ENCODE measurements at regions not wholly inside any gene's neighbourhood (a gene's known extent, or its start where the extent isn't known, plus 50 kb on each side); places are given as distances from the start of the nearest gene placed in this dataset.

DNA sequence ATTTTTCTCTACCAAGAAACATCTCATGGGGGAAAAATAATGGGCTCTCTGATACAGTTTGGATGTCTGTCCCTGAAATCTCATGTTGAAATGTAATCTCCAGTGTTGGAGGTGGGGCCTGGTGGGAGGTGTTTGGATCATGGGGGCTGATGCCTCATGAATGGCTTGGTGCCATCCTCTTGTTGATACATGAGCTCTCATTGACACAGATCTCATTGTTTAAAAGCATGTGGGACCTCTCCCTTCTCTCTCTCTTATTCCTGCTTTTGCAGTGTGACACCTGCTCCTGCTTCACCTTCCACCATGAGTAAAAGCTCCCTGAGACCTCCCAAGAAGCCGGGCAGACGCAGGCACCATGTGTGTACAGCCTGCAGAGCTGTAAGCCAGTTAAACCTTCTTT is 332.5 kb upstream of the NRIP1 start:
- no peak for DNase-seq
- Histone ChIP-seq H3K4ac (ENCODE audit: low read depth, low read length) (no peak overlapping the region), H3K4me3 (ENCODE audit: low read depth, low read length) (no peak overlapping the region), H3K79me1 (ENCODE audit: low read length) (no peaks in the 10 kb centered on the region), H4K8ac (ENCODE audit: low read depth, low read length) (no peak overlapping the region), H2BK5ac (ENCODE audit: low read depth, low read length, poor library complexity) (no peak overlapping the region), H3K4me1 (ENCODE audit: control insufficient read depth in 1 of 2, insufficient read depth in 2 of 2, low read length in 2 of 2) (peaks cover 0 to 2% of the 10 kb centered on the region in 2 experiments), H3K27me3 (ENCODE audit: insufficient read depth, low read length) (no peaks in the 10 kb centered on the region), H3K18ac (ENCODE audit: low read length) (no peak overlapping the region), H2AFZ (ENCODE audit: insufficient read depth, low read length, poor library complexity) (no peak overlapping the region), H3K36me3 (ENCODE audit: control insufficient read depth in 1 of 2, insufficient read depth in 2 of 2, low read length in 2 of 2) (no peaks in the 10 kb centered on the region), H3K79me2 (ENCODE audit: control insufficient read depth, insufficient read depth, low read length, poor library complexity) (no peaks in the 10 kb centered on the region), H2BK120ac (ENCODE audit: insufficient read depth, low read length, poor library complexity) (no peak overlapping the region), H2BK12ac (ENCODE audit: low read length) (no peak overlapping the region), H4K12ac (ENCODE audit: low read depth, low read length) (no peak overlapping the region), H4K91ac (ENCODE audit: low read depth, low read length) (no peak overlapping the region), H3K9ac (ENCODE audit: low read length) (no peak overlapping the region), H3K9me3 (ENCODE audit: insufficient read depth, low read depth, low read length) (no peaks in the 10 kb centered on the region), H3K4me2 (ENCODE audit: low read length) (no peak overlapping the region), H3K23ac (ENCODE audit: low read length) (no peak overlapping the region), H2AK5ac (ENCODE audit: low read length) (no peak overlapping the region), H3K27ac (ENCODE audit: low read depth, low read length) (no peak overlapping the region), H3K14ac (ENCODE audit: low read length) (no peak overlapping the region)
- no CpG with 5 or more reads among the region's 2 CpGs for WGBS (ENCODE audit: extremely low coverage, insufficient coverage, insufficient read length)

DNA sequence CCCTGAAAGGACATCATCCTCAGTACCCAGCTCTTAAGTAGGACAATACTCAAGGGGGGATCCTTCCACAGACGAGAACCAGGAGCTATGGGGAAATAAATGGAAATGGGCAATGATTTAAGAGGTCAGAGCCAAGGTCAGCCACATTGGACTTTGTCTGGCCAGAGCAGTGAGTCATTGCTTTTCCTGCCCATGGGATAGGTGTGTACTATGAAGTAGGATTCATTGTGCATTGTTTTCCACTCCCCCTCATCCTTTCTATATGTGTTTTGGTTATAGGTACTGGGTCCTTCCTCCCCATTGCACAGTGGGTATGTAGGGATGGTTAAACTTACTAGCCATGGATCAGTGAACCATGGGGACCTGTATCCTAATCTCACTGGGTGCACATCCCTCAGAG is 328.9 kb upstream of the USP25 start:
- DNase-seq, result no peak
- no peak overlapping the region for H2BK12ac ChIP-seq (ENCODE audit: low read length)

DNA sequence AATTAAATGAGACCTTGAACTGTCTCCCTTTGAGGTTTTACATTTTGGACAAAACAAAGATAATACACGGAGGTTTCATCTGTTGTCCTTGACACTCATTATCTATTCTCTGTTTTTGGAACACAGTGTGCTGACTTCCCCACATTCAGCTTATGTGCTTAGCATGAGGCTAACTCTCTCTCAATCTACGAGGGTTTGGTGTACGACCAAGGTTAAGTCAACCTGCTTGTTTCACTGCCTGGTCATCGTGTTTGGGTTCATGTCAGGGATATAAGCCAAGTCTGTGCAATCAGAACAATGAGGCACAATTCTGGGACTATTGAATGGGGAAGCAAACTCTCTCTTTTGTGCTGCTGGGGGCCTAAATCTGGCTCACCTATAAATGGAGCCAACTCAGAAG is 328.5 kb upstream of the USP25 start:
- no peak for DNase-seq
- H3K4ac ChIP-seq (ENCODE audit: low read depth, low read length), result no peak overlapping the region
- H3K4me2 ChIP-seq (ENCODE audit: low read length), result no peak overlapping the region
- H3K18ac ChIP-seq (ENCODE audit: low read length), result no peak overlapping the region
- no peak overlapping the region for H3K14ac ChIP-seq (ENCODE audit: low read length)
- H2BK5ac ChIP-seq (ENCODE audit: low read depth, low read length, poor library complexity), result no peak overlapping the region
- no peak overlapping the region for H2BK120ac ChIP-seq (ENCODE audit: insufficient read depth, low read length, poor library complexity)
- no peak overlapping the region for H3K23ac ChIP-seq (ENCODE audit: low read length)
- no peak overlapping the region for H3K9ac ChIP-seq (ENCODE audit: low read length)
- no peaks in the 10 kb centered on the region for H3K79me2 ChIP-seq (ENCODE audit: control insufficient read depth, insufficient read depth, low read length, poor library complexity)
- H3K27ac ChIP-seq (ENCODE audit: low read depth, low read length), result no peak overlapping the region
- WGBS (ENCODE audit: extremely low coverage, insufficient coverage, insufficient read length), result no CpG with 5 or more reads among the region's 4 CpGs
- no peaks in the 10 kb centered on the region for H3K79me1 ChIP-seq (ENCODE audit: low read length)
- no peaks in the 10 kb centered on the region for H3K9me3 ChIP-seq (ENCODE audit: insufficient read depth, low read depth, low read length)
- no peak overlapping the region for H3K4me3 ChIP-seq (ENCODE audit: low read depth, low read length)
- no peaks in the 10 kb centered on the region for H3K27me3 ChIP-seq (ENCODE audit: insufficient read depth, low read length)
- H4K12ac ChIP-seq (ENCODE audit: low read depth, low read length), result no peak overlapping the region
- no peak overlapping the region for H2BK12ac ChIP-seq (ENCODE audit: low read length)
- no peak overlapping the region for H4K8ac ChIP-seq (ENCODE audit: low read depth, low read length)
- no peaks in the 10 kb centered on the region for H3K36me3 ChIP-seq (ENCODE audit: control insufficient read depth in 1 of 2, insufficient read depth in 2 of 2, low read length in 2 of 2)
- H2AFZ ChIP-seq (ENCODE audit: insufficient read depth, low read length, poor library complexity), result no peak overlapping the region
- H2AK5ac ChIP-seq (ENCODE audit: low read length), result no peak overlapping the region
- H4K91ac ChIP-seq (ENCODE audit: low read depth, low read length), result no peak overlapping the region
- H3K4me1 ChIP-seq (ENCODE audit: control insufficient read depth in 1 of 2, insufficient read depth in 2 of 2, low read length in 2 of 2), result peaks cover 0 to 4% of the 10 kb centered on the region in 2 experiments

More for the DNA sequence above, 328.9 kb upstream of the USP25 start:
- no peaks in the 10 kb centered on the region for H3K27me3 ChIP-seq (ENCODE audit: insufficient read depth, low read length)
- no peaks in the 10 kb centered on the region for H3K79me1 ChIP-seq (ENCODE audit: low read length)
- no peak overlapping the region for H3K4ac ChIP-seq (ENCODE audit: low read depth, low read length)
- no peak overlapping the region for H4K12ac ChIP-seq (ENCODE audit: low read depth, low read length)
- H4K8ac ChIP-seq (ENCODE audit: low read depth, low read length), result no peak overlapping the region
- peaks cover 0 to 4% of the 10 kb centered on the region in 2 experiments for H3K4me1 ChIP-seq (ENCODE audit: control insufficient read depth in 1 of 2, insufficient read depth in 2 of 2, low read length in 2 of 2)
- no peak overlapping the region for H3K23ac ChIP-seq (ENCODE audit: low read length)
- no peak overlapping the region for H2AFZ ChIP-seq (ENCODE audit: insufficient read depth, low read length, poor library complexity)
- no peak overlapping the region for H3K9ac ChIP-seq (ENCODE audit: low read length)
- H3K4me3 ChIP-seq (ENCODE audit: low read depth, low read length), result no peak overlapping the region
- H3K14ac ChIP-seq (ENCODE audit: low read length), result no peak overlapping the region
- H2AK5ac ChIP-seq (ENCODE audit: low read length), result no peak overlapping the region
- no peak overlapping the region for H4K91ac ChIP-seq (ENCODE audit: low read depth, low read length)
- no peak overlapping the region for H2BK5ac ChIP-seq (ENCODE audit: low read depth, low read length, poor library complexity)
- no CpG with 5 or more reads among the region's 1 CpG for WGBS (ENCODE audit: extremely low coverage, insufficient coverage, insufficient read length)
- H2BK120ac ChIP-seq (ENCODE audit: insufficient read depth, low read length, poor library complexity), result no peak overlapping the region
- no peaks in the 10 kb centered on the region for H3K36me3 ChIP-seq (ENCODE audit: control insufficient read depth in 1 of 2, insufficient read depth in 2 of 2, low read length in 2 of 2)
- H3K18ac ChIP-seq (ENCODE audit: low read length), result no peak overlapping the region
- no peak overlapping the region for H3K4me2 ChIP-seq (ENCODE audit: low read length)
- H3K27ac ChIP-seq (ENCODE audit: low read depth, low read length), result no peak overlapping the region
- no peaks in the 10 kb centered on the region for H3K9me3 ChIP-seq (ENCODE audit: insufficient read depth, low read depth, low read length)
- H3K79me2 ChIP-seq (ENCODE audit: control insufficient read depth, insufficient read depth, low read length, poor library complexity), result no peaks in the 10 kb centered on the region

DNA sequence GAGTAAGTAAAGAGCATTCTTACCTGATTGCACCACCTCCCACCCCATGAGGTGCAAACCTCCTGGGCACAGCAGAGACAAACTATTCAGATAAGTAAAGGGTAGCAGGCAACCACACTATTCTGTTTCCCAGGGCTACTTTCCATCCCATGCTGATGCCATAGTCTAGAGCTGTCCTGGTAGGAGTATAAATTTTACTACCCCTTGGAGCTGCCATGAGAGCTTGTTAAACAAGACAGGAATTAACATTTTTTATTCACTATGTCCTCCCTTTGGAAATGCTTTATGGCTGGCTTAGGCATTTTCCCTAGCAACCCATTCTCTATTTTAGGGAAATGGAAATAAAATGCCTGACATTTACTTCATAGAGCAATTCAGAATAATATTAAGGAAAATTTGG is 324.6 kb upstream of the USP25 start:
- H3K9ac ChIP-seq (ENCODE audit: low read length), result peak overlapping the region; percentile 62

More for the DNA sequence above, 324.6 kb upstream of the USP25 start:
- no peak overlapping the region for H3K4ac ChIP-seq (ENCODE audit: low read depth, low read length)
- no peak overlapping the region for H2AFZ ChIP-seq (ENCODE audit: insufficient read depth, low read length, poor library complexity)
- no peak overlapping the region for H3K4me2 ChIP-seq (ENCODE audit: low read length)
- no peak overlapping the region for H2AK5ac ChIP-seq (ENCODE audit: low read length)
- H2BK5ac ChIP-seq (ENCODE audit: low read depth, low read length, poor library complexity), result no peak overlapping the region
- no peak for DNase-seq
- H4K91ac ChIP-seq (ENCODE audit: low read depth, low read length), result no peak overlapping the region
- H2BK120ac ChIP-seq (ENCODE audit: insufficient read depth, low read length, poor library complexity), result no peak overlapping the region
- H3K18ac ChIP-seq (ENCODE audit: low read length), result no peak overlapping the region
- H3K79me2 ChIP-seq (ENCODE audit: control insufficient read depth, insufficient read depth, low read length, poor library complexity), result no peaks in the 10 kb centered on the region
- H3K9me3 ChIP-seq (ENCODE audit: insufficient read depth, low read depth, low read length), result no peaks in the 10 kb centered on the region
- H4K8ac ChIP-seq (ENCODE audit: low read depth, low read length), result no peak overlapping the region
- no peak overlapping the region for H3K14ac ChIP-seq (ENCODE audit: low read length)
- no peak overlapping the region for H4K12ac ChIP-seq (ENCODE audit: low read depth, low read length)
- peaks cover 3 to 6% of the 10 kb centered on the region in 2 experiments for H3K4me1 ChIP-seq (ENCODE audit: control insufficient read depth in 1 of 2, insufficient read depth in 2 of 2, low read length in 2 of 2)
- no peak overlapping the region for H3K23ac ChIP-seq (ENCODE audit: low read length)
- no peaks in the 10 kb centered on the region for H3K79me1 ChIP-seq (ENCODE audit: low read length)
- H3K36me3 ChIP-seq (ENCODE audit: control insufficient read depth in 1 of 2, insufficient read depth in 2 of 2, low read length in 2 of 2), result no peaks in the 10 kb centered on the region
- H3K27ac ChIP-seq (ENCODE audit: low read depth, low read length), result no peak overlapping the region
- H3K27me3 ChIP-seq (ENCODE audit: insufficient read depth, low read length), result no peaks in the 10 kb centered on the region
- H2BK12ac ChIP-seq (ENCODE audit: low read length), result no peak overlapping the region
- no peak overlapping the region for H3K4me3 ChIP-seq (ENCODE audit: low read depth, low read length)

All from trophoblast cell (in vitro differentiated cells and primary cell).